IMR-90 (cell line): ENCODE measurements at regions not wholly inside any gene's neighbourhood (a gene's known extent, or its start where the extent isn't known, plus 50 kb on each side); places are given as distances from the start of the nearest gene placed in this dataset.

ENCODE experiments used
- CEBPB ChIP-seq: IDR thresholded peaks from 2 replicates; pipeline ENCODE4 v1.6.1; 2012; ENCODE audit warnings: low read depth, low read length, improper control_type of control experiment
- CTCF ChIP-seq: conservative IDR thresholded peaks from 2 replicates; pipeline ENCODE4 v1.5.1; 2012; ENCODE audit warnings: mild to moderate bottlenecking, low read depth, low read length, improper control_type of control experiment
- ELK1 ChIP-seq: fragments of 150-350 bp; IDR thresholded peaks from 2 replicates; pipeline ENCODE4 v1.6.1; 2016; ENCODE audit warnings: low read depth, mild to moderate bottlenecking, low read length, moderate library complexity, borderline replicate concordance
- MAFK ChIP-seq: IDR thresholded peaks from 2 replicates; pipeline ENCODE4 v1.6.1; 2012; ENCODE audit warnings: low read depth, low read length, improper control_type of control experiment
- MXI1 ChIP-seq: IDR thresholded peaks from 2 replicates; pipeline ENCODE4 v1.6.1; 2012; ENCODE audit warnings: low read depth, mild to moderate bottlenecking, low read length, moderate library complexity, borderline replicate concordance
- POLR2A ChIP-seq: IDR thresholded peaks from 2 replicates; pipeline ENCODE4 v1.6.1; 2012; ENCODE audit warnings: mild to moderate bottlenecking, low read depth, low read length
- RAD21 ChIP-seq: IDR thresholded peaks from 2 replicates; pipeline ENCODE4 v1.6.1; 2012; ENCODE audit warnings: low read length, improper control_type of control experiment
- RCOR1 ChIP-seq: IDR thresholded peaks from 2 replicates; pipeline ENCODE4 v1.6.1; 2012; ENCODE audit warnings: mild to moderate bottlenecking, low read length, improper control_type of control experiment; ENCODE audit not compliant: insufficient replicate concordance
- SMC3 ChIP-seq: fragments of 150-350 bp; IDR thresholded peaks from 2 replicates; pipeline ENCODE4 v1.6.1; 2016; ENCODE audit warnings: low read depth, mild to moderate bottlenecking, antibody characterized with exemption, low read length, moderate library complexity
- USF2 ChIP-seq: fragments of 150-350 bp; IDR thresholded peaks from 2 replicates; pipeline ENCODE4 v1.6.1; 2017; ENCODE audit warnings: mild to moderate bottlenecking, antibody characterized with exemption, low read length, low read depth

- TF ChIP-seq SMC3 = no peak
- TF ChIP-seq CTCF = no peak
- TF ChIP-seq RAD21 = no peak
- TF ChIP-seq POLR2A = no peak
- TF ChIP-seq CEBPB = no peak
- no peak for TF ChIP-seq MXI1
- TF ChIP-seq RCOR1 = no peak
- no peak for TF ChIP-seq ELK1
- peak; percentile 34; the same call in 1 of the 2 replicates for TF ChIP-seq MAFK
- no peak for TF ChIP-seq USF2
These were observed 580.0 kb downstream of the SUCLG1 start for GRCh38 chr2:83879127-83879526.
